ENCODE measurements at regions not wholly inside any gene's neighbourhood (a gene's known extent, or its start where the extent isn't known, plus 50 kb on each side); places are given as distances from the start of the nearest gene placed in this dataset.

DNA sequence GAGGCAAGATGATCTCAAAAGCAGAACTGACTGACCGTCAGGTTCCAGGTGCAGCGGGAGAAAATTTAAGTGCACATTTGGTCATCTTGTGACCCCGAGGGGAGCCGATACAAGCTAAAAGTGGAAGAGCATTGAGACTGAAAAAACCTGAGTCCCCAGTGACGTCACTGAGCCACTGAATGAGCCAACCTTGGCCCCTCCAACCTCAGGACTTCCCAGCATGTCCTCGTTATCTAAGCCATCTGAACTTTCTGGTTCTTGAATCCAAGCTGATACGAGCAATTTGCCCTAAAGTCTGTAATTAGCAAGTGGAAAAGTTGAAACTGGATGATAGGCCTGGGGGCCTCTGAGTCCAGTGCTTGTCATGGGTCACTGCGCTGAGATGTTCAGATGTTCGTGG, 51.1 kb upstream of the ISX start:
- TF ChIP-seq EP300 (IDR thresholded peaks at IDR 0.05) (no peak), POLR2A (IDR thresholded peaks at IDR 0.05; ENCODE audit: low read depth) (no peak), CTCF (IDR thresholded peaks at IDR 0.05) (no peak), POLR2AphosphoS5 (IDR thresholded peaks at IDR 0.05) (no peak)
